ENCODE measurements at regions not wholly inside any gene's neighbourhood (a gene's known extent, or its start where the extent isn't known, plus 50 kb on each side); places are given as distances from the start of the nearest gene placed in this dataset.
"Not testable (repeated sequence)": the region's sequence is repeated elsewhere in the genome, so short reads cannot be mapped to it uniquely, and the experiment has no call there.

- no peak for DNase-seq (ENCODE audit: low spot score)
- no peak overlapping the region for H3K27ac ChIP-seq
- H3K9me3 ChIP-seq = no peaks in the 10 kb centered on the region
- 50% methylated on average over 4 of the region's 4 CpGs for WGBS
- H3K4me1 ChIP-seq (replicated peaks) = no peaks in the 10 kb centered on the region
- intact Hi-C loops (cut with DNase I) = no loop called here
- no peaks in the 10 kb centered on the region for H3K36me3 ChIP-seq
- no peak for TF ChIP-seq POLR2A (IDR thresholded peaks at IDR 0.05)
- peak in 1 of 4 experiments; percentile 13 for TF ChIP-seq CTCF (IDR thresholded peaks at IDR 0.05)
- no peak for TF ChIP-seq POLR2AphosphoS5 (IDR thresholded peaks at IDR 0.05)
- no peak overlapping the region for H3K4me3 ChIP-seq
- no peaks in the 10 kb centered on the region for H3K27me3 ChIP-seq (replicated peaks; ENCODE audit: insufficient read depth)
Observed at GRCh38 chr10:64115908-64116643, 594.9 kb downstream of the REEP3 start.

GRCh38 chr10:64116707-64117106 lies 595.5 kb downstream of the REEP3 start:
- no peaks in the 10 kb centered on the region for H3K36me3 ChIP-seq
- intact Hi-C loops (cut with DNase I) = no loop called here
- no peaks in the 10 kb centered on the region for H3K9me3 ChIP-seq
- 42% methylated on average over 1 of the region's 1 CpG for WGBS
- TF ChIP-seq POLR2A (IDR thresholded peaks at IDR 0.05) (no peak), CTCF (IDR thresholded peaks at IDR 0.05) (no peak), POLR2AphosphoS5 (IDR thresholded peaks at IDR 0.05) (no peak)
- DNase-seq (ENCODE audit: low spot score) = no peak
- no peak overlapping the region for H3K4me3 ChIP-seq
- no peaks in the 10 kb centered on the region for H3K27me3 ChIP-seq (replicated peaks; ENCODE audit: insufficient read depth)
- no peaks in the 10 kb centered on the region for H3K4me1 ChIP-seq (replicated peaks)
- H3K27ac ChIP-seq = no peak overlapping the region

GRCh38 chr10:64118736-64119135 lies 597.5 kb downstream of the REEP3 start:
- Histone ChIP-seq H3K4me3 (no peak overlapping the region), H3K27me3 (replicated peaks; ENCODE audit: insufficient read depth) (no peaks in the 10 kb centered on the region), H3K27ac (no peak overlapping the region), H3K9me3 (no peaks in the 10 kb centered on the region), H3K36me3 (no peaks in the 10 kb centered on the region), H3K4me1 (replicated peaks) (no peaks in the 10 kb centered on the region)
- 63% methylated on average over 2 of the region's 2 CpGs for WGBS
- intact Hi-C loops (cut with DNase I) = no loop called here
- no peak for DNase-seq (ENCODE audit: low spot score)
- TF ChIP-seq CTCF (IDR thresholded peaks at IDR 0.05) (no peak), POLR2A (IDR thresholded peaks at IDR 0.05) (no peak), POLR2AphosphoS5 (IDR thresholded peaks at IDR 0.05) (no peak)

GRCh38 chr10:64120301-64120980 lies 599.2 kb downstream of the REEP3 start:
- DNase-seq (ENCODE audit: low spot score) = peak; percentile 10
- H3K4me1 ChIP-seq (replicated peaks); intact Hi-C loops (cut with DNase I); H3K27ac ChIP-seq; H3K9me3 ChIP-seq; H3K4me3 ChIP-seq; H3K36me3 ChIP-seq; H3K27me3 ChIP-seq (replicated peaks; ENCODE audit: insufficient read depth): not testable (repeated sequence)
- 72% methylated on average over 22 of the region's 23 CpGs for WGBS

GRCh38 chr10:64130152-64130551 lies 609.0 kb downstream of the REEP3 start:
- H3K27ac ChIP-seq = no peak overlapping the region
- no peaks in the 10 kb centered on the region for H3K9me3 ChIP-seq
- no peaks in the 10 kb centered on the region for H3K27me3 ChIP-seq (replicated peaks; ENCODE audit: insufficient read depth)
- no peak for DNase-seq (ENCODE audit: low spot score)
- 71% methylated on average over 1 of the region's 1 CpG for WGBS
- no peak for TF ChIP-seq POLR2A (IDR thresholded peaks at IDR 0.05)
- no peak for TF ChIP-seq CTCF (IDR thresholded peaks at IDR 0.05)
- no peak for TF ChIP-seq POLR2AphosphoS5 (IDR thresholded peaks at IDR 0.05)
- H3K36me3 ChIP-seq = no peaks in the 10 kb centered on the region
- H3K4me3 ChIP-seq = no peak overlapping the region
- H3K4me1 ChIP-seq (replicated peaks) = no peaks in the 10 kb centered on the region
- intact Hi-C loops (cut with DNase I) = no loop called here
